B cell (primary cell): ENCODE measurements at regions not wholly inside any gene's neighbourhood (a gene's known extent, or its start where the extent isn't known, plus 50 kb on each side); places are given as distances from the start of the nearest gene placed in this dataset.

ENCODE experiments used
- EZH2 ChIP-seq: IDR thresholded peaks from 2 replicates; pipeline ENCODE4 v1.6.1; 2012; ENCODE audit warnings: borderline replicate concordance, low read depth, mild to moderate bottlenecking, moderate library complexity, low read length; ENCODE audit not compliant: insufficient read depth, poor library complexity, severe bottlenecking
- TF ChIP-seq, protein P1 (sequence below): fragments of 200-600 bp; IDR thresholded peaks from one replicate; pipeline ENCODE4 v1.8.0; 2022; ENCODE audit warnings: antibody characterized with exemption, mild to moderate bottlenecking

DNA sequence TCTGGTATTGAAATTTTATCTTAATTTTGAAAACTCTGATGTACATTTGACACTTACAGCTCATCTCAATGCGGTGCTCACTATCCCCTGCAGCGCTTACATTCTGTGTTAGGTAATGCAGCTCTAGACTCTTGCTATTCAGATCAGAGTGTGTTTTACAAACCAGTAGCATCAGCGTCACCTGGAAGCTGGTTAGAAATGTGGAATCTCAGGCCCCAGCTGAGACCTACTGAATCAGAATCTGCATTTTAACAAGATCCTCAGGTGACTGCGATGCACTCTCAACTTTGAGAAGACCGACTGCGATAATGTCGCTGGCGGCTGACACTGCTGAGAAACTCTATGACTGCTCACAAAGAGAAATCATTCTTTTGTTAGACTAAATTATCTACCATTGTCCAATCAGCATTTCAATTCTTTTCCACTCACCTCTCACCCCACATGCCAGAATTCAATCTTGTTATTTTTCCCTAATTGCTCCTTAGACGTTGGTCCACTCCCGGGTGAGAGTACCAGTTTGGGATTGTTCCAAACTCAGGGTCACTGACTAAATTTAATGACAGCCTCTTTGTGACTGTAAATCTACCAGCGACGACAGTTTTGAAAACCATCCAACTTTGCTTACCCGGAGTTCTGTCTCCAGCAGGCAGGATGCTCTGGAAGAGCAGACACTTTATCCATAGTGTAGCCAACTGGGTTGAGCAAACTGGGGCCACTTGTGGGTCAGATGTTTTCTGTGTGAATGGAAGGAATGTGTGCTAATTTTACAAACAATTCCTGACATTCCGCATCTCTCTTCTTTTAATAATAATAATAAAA is 140.1 kb upstream of the BTBD3 start:
- TF ChIP-seq, protein P1, sequence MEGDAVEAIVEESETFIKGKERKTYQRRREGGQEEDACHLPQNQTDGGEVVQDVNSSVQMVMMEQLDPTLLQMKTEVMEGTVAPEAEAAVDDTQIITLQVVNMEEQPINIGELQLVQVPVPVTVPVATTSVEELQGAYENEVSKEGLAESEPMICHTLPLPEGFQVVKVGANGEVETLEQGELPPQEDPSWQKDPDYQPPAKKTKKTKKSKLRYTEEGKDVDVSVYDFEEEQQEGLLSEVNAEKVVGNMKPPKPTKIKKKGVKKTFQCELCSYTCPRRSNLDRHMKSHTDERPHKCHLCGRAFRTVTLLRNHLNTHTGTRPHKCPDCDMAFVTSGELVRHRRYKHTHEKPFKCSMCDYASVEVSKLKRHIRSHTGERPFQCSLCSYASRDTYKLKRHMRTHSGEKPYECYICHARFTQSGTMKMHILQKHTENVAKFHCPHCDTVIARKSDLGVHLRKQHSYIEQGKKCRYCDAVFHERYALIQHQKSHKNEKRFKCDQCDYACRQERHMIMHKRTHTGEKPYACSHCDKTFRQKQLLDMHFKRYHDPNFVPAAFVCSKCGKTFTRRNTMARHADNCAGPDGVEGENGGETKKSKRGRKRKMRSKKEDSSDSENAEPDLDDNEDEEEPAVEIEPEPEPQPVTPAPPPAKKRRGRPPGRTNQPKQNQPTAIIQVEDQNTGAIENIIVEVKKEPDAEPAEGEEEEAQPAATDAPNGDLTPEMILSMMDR, result no peak
- TF ChIP-seq EZH2, result no peak
